HG02981 (cell line): ENCODE measurements at regions not wholly inside any gene's neighbourhood (a gene's known extent, or its start where the extent isn't known, plus 50 kb on each side); places are given as distances from the start of the nearest gene placed in this dataset.

Experiments used
- ATAC-seq: cut with Tn5 transposase; IDR thresholded peaks from one replicate; pipeline ENCODE4 v1.9.1; 2021; ENCODE audit warnings: mild to moderate bottlenecking, moderate library complexity; ENCODE audit not compliant: unreplicated experiment

DNA sequence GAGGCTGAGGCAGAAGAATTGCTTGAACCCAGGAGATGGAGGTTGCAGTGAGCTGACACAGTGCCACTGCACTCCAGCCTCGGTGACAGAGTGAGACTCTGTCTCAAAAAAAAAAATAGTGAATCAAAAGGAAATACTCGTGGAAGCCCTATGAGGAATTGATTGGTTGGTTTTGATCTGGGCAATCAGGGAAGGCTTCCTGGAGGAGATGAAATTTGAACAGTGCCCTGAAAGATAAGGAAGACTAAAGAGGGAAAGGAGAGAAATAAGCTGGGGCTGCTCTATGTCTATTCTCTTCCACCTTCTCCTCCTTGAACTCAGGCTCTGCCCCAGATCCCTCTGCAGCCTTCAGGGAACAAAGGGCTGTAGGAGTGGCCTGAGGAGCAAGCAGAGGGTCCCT lies 54.1 kb downstream of the IRF2BPL start:
- no peak for ATAC-seq

DNA sequence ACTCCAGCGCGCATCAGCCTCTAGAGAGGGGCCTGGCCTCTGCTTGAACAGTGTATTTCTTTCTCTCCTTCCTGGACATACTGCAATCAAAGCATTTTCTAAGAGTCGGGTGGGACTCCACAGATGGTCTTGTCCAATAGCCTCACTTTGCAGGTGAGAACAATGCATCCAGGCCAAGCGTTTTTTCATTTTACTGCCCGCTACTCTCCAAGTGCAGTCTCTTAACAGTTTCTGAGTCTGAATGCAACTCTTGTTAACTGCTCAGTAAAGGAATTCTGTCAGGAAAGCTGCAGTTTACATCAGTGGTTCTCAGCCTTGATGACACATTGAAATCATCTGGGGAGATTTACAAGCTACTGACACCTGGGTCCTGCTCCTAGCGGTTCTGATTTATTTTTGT lies 57.0 kb downstream of the IRF2BPL start:
- no peak for ATAC-seq

DNA sequence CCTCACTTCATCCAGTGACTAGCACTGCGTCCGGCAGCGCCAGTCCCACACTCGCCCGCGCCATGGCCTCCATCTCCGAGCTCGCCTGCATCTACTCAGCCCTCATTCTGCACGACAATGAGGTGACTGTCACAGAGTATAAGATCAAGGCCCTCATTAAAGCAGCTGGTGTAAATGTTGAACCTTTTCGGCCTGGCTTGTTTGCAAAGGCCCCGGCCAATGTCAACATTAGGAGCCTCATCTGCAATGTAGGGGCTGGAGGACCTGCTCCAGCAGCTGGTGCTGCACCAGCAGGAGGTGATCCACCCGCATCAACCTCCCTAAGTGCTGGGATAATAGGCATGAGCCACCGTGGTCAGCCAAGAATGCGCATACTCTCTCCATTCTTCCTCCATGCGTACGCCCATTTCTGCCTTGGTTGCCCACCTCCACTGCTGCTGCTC lies 59.9 kb downstream of the IRF2BPL start:
- ATAC-seq, result no peak

- no peak for ATAC-seq
Measured at GRCh38 chr14:76967788-76968187, 60.7 kb downstream of the IRF2BPL start.

DNA sequence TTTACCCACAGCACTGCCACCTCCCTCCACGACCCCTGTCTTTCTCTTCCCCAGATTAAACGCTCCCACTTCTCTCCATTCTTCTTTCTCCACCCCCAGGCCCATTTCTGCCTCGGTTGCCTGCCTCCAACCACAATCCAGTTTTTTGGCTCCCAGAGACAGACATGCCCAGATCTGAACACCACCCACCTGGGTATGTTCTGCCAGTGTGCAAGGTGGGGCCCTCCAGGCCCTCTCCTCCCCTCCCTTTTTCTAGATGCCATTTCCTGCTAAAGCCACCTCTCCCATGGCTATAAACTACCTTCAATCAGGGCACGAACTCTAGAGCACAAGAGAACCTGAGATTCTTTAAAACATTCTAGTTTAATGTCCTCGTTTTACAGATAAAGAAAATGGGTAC lies 63.3 kb downstream of the IRF2BPL start:
- ATAC-seq, result no peak

GRCh38 chr14:76964695-76965094 lies 63.8 kb downstream of the IRF2BPL start:
- no peak for ATAC-seq

DNA sequence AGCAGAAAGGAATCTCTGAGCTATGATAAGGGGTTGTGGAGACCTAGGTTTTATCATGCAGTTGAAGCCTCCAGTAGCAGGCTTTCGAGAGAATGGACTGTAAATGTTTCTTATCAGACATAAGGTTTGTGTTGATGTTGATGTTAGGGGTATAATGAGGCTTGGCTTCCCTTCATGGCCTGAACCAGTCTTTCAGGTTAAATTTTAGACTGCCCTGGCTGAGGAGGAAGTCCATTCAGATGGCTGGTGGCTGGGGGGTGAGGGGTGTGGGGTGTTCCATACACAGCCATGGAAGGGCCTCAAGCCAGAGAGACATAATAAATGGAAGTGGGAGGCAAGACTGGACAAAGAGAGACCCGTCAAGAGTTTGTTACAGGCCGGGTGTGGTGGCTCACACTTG lies 65.1 kb downstream of the IRF2BPL start:
- no peak for ATAC-seq

DNA sequence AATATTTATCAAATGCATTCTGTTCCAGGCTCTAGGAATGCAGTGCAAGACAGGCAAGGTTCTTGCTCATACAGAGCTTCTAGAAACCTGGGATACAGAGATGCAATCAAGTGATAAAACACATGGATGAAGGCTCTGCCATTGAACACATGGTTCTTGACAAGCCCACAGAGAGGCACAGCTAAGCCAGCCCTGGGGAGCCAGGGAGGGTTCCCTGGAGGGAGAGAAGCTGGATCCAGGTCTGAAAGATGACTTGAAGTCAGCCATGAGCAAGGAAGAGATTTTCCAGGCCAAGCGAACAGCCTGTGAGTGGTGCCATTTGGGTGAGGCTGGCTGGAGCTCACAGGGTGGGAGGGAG lies 66.2 kb downstream of the IRF2BPL start:
- no peak for ATAC-seq

DNA sequence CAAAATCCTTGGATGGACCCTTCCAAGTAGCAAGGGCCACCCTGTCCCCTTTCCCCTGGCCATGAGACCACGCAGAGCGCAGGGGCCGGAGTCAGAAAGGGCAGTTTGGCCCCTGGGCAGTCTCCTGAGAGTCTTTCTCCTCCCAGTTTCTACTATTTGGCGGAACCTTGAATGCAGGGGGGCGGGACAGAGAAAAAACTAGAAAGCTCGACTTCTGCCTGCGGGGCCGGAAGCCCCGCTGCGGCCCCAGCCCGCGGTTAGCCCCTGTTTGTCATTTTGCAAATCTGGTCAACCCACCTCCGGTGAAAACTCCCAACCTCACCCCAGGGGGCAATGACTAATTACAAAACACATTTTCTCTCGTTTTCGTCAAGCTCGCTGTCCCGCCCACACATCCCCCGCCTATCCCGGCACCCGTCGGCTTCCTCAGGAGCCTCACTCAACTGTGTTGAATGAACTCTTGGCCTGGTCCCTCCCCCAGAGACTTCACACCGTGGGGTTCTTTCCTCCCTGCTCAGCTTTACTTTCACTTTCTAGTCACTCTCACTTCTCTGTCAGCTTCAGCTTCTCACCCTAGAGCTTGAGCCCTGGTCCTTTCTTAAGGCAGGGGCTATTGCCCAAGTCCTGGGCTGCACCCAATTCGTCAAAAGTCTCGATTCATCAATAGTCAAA lies 66.7 kb downstream of the IRF2BPL start:
- ATAC-seq, result peak; percentile 82

DNA sequence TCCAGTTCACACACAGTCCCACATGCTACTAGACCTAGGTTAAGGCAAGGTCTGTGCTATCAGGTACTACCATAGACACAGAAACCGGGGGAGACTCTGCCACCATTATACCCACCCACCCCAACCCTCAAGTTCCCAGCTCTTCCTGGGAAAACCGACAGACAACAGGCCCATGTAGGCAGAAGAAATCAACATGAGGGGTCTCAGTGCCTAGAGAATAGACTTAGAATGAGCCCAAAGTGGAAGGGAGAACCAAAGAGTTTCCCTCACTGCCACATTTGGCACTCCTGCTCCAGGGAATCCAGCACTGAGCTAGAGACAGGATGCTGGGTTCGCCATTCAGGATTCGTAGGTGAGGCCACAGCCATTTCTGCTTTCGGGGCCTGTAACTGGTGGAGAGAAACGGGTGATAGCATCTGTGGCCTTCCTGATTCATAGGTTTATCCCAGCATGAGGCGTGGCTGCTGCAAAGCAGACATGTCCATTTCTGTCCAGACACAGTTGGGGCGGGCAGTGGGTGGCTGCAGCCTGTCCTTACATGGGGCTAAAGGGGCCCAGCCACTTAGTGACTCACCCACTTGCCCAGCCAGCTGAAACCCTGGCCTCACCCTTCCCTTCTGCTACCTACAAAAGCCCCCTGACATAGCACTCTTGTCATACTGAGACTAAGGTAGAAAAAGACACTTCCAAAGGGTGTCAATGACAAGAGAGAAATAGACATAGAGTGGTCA lies 69.4 kb downstream of the IRF2BPL start:
- no peak for ATAC-seq

GRCh38 chr14:76958020-76958979 lies 70.2 kb downstream of the IRF2BPL start:
- ATAC-seq, result no peak

- no peak for ATAC-seq
Measured at GRCh38 chr14:76957224-76957891, 71.2 kb downstream of the IRF2BPL start.

GRCh38 chr14:76956316-76957090 lies 72.0 kb downstream of the IRF2BPL start:
- peak; percentile 38 for ATAC-seq

DNA sequence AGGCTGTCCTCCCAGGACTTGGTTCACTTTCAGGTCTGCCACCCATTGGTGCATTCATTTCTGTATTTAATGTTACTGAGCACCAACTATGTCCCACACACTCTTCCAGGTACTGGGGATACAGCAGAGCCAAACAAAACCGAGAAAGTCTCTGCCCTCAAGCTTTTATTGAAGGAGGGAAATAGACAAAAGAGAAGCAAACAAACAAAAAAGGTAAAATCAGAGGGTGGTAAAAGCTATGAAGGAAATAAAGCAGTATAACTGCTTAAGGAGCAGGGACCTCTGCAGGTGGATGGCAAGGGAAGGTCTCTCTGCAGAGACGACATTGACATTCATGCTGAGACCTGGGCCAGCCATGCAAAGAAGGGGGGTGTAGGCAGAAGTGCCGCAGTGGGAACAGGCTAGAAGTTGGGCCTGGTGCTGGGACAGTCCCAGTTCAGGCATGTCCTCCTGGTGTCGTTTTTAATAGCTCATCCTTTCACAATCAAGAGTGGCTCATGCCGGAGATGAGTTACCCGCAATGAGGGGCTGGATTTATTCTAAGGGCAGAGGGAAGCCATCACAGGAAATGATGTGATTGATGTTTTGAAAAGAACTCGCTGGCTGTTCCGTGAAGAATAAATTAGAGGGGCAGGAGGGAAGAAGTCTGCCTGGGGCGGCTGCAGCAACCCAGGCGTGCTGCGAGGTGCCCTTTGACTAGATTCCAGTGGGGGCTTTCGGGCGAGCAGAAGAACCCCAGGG lies 72.8 kb downstream of the IRF2BPL start:
- peak; percentile 33 for ATAC-seq

- ATAC-seq, result no peak
Measured at GRCh38 chr14:76954394-76955190, 73.9 kb downstream of the IRF2BPL start.

GRCh38 chr14:76953311-76953945 lies 75.1 kb downstream of the IRF2BPL start:
- ATAC-seq, result no peak

DNA sequence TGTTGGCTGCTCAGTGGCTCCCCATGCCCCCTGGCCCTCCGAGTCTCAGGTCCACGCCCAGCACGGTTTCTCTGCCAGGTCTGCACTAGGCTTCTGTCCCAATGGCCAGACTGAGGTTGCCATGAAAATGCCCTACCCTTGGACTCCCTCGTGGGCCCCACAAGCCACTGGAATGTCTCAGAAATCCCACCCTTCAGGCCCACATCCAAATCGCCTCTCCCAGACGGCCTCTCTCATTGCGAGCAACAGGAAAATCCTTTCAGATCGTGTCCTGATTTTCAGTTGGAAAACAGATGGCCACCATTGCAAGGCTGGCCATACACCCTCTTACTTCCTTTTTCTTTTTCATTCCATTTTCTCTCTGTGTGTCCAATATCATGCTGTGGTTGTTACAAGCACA lies 77.3 kb downstream of the IRF2BPL start:
- ATAC-seq, result no peak
